SHP77 treated with DMSO at 0.1 percent for 48 hours (cell line): ENCODE measurements at regions not wholly inside any gene's neighbourhood (a gene's known extent, or its start where the extent isn't known, plus 50 kb on each side); places are given as distances from the start of the nearest gene placed in this dataset.

Source experiments
- DNase-seq: peaks from one replicate; lab custom pipeline; 2025; lab: John Stamatoyannopoulos, UW

DNA sequence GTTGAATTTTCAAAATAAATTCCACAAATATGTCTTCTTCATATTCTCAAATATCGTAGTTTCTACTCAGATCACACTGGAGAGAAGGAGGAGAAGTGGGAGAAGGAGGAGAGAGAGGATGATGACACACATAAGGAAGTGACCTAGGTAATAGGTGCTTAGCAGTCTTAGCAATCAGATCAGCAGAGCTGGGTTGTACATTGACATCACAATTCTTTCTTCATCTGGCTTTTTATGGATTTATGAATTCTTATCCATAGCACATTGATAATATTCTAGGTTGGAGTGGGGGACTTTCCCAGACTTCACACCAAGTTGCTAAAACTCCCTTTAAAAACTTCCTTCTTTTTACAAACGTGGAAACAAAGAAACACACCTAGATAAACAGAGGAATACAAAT, 86.9 kb downstream of the FGF9 start:
- no peak for DNase-seq

DNA sequence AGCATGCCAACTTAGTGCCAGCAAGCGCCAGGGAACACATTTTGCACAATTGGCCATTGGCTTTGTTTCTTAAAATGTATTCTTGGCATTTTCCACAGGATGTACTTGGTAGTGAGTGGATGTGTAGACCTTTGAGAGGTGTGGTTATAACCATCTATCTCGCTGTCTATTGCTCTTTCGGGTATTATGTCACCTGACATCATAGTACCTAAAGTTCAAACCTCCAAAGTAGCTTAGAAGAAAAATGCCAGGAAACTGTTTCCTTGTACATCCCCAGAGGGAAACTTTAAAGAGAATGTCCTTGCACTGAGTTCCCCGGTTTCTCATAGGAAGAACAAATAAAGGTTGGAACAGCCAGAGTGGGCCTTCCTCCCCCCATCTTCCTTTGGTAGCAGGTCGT, 87.6 kb downstream of the FGF9 start:
- no peak for DNase-seq

DNA sequence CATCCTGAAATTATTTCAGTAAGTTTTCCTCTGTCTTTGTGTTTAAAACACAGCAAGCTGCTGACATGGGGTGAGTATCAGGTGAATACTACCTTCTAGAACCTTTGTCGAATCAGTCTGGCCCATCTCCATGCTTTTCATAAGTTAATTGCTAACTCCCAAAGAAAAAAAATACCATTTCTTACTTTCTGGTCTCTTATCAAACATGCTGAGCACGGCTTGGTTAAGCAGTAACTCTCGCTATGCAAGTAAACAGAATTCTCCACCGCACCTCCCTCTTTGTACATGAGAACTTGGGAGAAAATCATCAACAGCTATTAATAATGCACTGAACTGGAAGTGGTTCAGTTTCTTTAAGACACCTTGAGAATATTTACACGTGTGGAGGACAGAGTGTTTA, 88.6 kb downstream of the FGF9 start:
- DNase-seq = no peak

DNA sequence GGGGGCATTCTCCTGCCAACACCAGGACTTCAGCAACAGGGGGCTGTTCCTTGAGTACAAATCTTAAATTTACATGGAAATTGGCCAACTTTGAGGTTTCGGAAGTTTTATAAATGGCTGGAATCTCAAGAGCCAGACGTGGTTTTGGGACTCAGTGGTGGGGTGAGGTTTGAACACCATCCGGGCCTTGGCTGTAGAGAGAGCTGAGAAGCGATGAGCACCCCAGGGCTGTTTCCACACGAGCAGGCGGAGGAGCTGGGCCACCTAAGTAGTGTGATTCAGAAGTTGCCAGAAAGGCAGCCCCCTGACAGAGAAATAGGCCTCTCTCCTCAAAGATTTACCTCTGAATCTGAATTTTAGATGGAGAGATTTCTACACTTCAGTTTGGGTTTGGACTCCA, 89.0 kb downstream of the FGF9 start:
- DNase-seq = no peak

DNA sequence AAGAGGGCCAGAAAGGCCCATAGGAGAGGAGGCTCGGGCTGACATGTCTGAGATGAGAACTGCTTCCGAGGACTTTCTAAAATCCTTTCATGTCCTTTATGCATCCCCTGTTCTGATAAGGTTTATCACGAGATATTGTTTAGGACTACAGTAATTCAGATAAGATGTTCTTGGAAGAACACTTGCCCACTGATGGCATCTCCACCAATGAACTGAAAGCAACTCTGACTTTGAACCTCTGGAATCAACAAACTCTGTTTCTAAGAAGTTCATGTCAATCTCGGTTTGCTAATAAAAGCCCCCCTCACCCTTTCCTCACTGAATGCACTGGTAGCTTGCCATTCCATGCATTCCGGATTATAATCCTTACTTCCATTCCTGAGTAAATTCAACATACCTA, 90.9 kb downstream of the FGF9 start:
- no peak for DNase-seq

DNA sequence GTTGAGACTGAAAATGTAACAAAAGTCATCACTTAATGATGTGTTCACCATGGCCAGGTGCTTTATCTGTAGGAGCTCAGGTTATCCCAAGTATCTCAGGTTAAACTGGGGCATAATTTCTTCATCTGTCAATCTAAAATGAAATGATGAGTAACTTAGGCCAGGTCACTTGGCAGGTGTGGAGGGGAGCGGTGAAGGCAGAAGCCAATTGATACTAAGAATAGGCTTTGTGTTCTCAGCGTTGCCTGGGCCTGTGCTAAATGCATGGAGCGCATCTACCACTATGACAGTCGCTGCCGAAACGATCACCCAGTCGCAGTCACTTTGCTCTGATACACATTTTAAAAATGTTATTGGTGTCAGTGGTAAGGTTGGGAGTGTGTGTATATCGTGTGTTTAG, 91.6 kb downstream of the FGF9 start:
- DNase-seq = no peak

DNA sequence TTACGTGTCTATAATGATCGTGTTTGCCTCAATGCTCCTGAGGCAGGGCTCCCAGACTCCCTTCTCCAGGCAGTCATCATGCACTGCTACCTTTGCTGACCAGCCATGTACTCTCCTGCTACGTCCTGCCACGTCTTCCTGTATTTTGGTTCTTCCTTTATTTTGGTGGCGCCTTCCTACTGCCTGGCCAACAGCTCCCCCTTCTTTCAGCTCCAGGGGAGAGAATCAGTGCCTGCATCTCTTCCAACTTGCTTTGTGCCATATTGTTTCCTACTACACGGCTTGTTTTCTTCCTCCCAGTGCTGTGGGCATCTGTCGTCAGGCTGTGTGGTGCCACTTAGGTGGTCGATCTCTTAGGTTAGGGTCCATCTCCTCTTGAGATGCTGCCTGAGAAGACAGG, 96.2 kb downstream of the FGF9 start:
- no peak for DNase-seq

DNA sequence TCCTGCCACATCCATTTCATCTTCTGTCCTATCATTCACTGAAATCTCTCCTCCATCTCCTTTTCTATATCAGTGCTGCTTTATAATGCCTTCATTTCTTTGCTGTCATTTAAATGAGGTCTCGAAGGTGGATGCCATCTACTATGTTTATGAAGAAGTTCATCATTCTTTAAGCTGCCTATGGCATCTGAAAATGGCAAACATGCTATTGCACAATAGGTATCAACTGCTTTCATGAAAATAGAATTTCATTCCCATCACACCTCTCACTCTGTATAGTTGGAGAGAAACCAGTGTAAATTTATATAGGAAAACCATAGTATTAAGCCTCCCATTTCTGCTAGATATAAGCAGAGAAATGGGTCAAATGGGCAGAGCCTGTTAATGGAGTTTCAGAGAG, 100.2 kb downstream of the FGF9 start:
- DNase-seq = no peak

DNA sequence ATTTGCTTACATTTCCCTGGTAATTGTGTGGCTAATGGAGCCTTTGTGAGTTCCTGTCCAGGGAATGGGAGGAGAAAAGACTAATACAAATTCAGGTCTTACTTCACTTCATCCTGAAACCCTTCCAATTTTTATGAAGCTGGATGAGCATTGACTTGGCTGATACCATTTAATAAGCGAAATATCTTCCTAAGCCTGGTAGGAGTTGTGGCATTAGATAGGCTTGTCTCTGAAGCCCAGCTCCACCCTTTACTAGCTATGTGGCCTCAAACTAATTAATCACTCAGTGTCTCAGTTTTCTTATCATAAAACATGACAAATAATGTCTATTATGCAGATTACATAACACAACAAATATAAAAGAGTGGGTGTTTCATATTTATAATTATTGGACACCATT, 106.3 kb downstream of the FGF9 start:
- DNase-seq = no peak

DNA sequence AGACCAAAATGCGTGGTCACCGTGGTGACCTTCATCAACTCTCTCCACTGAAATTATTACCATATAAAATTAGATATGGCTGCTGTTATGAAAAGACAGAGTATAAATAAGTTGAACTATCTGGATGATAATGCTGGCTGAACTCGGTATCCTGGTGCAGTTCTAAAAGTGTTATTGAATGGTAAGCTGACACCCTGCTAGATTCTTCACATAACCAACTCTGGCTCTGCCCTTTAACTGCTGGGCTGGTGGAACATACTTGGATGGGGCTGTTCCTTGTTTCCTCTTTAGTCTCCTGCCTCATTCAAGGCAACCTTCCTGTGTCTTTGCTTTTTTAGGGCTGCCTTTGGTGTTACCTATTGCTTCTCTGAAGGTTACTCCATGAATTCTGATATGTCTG, 106.9 kb downstream of the FGF9 start:
- no peak for DNase-seq

DNA sequence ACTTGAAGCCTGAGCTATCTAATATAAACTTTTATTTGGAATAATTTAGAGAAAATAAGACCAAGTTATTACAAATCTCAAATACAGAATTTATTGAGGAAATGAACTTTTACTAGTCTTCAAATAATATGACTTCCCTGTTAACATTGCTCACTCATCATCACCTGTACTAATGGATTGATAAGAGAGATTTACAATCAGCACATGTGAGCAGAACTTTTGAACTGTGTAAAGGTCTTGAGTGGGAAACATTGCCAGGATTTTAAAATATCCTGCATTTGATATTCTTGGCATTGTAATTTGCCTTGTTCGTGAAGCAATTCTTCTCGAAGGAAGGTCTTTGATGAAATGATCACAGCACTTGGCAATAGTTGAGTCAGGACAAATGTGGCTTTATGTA, 111.9 kb downstream of the FGF9 start:
- no peak for DNase-seq

DNA sequence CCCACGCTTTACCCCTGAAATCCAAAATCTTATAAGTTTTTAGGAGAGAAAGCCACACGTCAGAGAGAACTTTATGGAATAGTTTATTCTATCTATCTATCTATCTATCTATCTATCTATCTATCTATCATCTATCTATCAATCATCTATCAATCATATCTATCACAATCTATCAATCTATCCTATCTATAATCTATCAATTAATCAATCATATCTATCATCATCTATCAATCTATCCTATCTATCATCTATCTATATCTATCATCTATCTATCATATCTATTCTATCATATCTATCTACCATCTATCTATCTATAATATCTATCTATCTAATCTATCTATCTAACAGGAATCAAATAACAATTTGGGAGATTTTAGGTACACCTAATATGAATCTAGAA, 115.1 kb downstream of the FGF9 start:
- DNase-seq = no peak

DNA sequence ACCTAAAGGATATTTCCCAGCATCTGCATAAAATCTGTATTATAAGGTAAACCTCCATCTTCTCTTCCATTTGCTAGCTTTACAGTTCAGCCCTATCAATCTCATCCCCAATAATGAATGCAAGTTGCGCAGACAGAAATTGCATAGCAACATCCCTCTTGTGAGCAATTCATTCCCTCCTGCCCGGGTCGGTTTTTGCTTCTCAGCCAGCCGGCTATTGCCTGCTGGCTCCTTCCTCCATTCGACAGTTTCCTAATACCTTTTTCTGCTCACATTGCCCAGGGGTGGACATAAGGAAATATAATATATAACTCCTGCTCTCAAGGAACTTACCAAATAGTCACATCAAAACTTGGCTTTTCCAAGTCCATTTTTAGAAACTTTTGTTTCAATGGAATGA, 125.2 kb downstream of the FGF9 start:
- DNase-seq = no peak

DNA sequence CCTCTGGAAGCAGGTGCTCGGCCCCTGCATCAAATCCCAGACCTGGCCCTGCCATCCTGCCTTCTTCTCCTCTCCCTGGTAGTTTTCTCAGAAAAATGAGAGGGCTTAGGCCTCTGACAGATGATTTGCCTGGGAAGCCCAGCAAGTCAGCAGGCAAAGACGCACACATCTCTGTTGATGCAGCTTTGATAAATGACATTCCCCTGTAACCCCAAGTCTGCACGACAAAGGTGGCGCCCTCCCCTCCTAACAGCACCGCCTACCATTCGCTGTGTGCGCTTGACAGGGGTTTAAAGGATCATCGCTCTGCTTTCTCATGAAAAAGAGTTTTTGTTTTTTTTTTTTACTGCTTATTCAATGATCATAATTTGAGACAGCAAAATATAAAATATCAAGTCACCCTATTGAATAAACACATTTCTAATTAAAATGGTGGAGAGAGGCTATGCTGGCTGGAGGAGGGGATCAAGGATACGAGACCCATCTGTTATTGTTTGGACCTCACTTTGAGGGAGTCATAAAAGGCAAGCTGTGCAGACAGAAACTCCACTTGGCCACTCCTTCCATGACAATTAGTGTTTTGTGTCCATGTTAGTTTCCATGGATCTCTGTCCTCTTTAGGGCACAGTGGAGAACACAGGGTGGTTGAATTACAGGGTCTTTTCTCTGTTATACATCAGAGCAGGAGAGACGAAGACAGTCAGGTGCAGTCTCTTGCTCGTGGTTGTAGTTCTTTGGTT, 126.1 kb downstream of the FGF9 start:
- no peak for DNase-seq

DNA sequence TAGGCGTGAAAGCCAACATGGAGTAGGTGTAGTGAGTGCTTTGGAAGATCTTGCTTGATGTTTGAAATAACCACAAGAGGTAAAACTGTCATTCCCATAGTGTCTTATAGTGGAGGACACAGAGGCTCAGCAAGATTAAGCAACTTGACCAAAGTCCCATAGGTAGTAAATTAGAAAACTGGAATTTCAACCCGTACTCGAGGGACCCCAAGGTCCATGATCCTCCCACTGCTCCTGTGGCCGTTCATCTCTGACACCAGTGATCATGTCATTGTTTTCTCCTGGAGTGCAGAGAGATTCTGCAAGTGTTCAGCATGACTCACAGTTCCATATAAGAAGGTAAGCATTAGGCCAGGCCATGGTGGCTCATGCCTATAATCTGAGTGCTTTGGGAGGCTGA, 126.9 kb downstream of the FGF9 start:
- no peak for DNase-seq

DNA sequence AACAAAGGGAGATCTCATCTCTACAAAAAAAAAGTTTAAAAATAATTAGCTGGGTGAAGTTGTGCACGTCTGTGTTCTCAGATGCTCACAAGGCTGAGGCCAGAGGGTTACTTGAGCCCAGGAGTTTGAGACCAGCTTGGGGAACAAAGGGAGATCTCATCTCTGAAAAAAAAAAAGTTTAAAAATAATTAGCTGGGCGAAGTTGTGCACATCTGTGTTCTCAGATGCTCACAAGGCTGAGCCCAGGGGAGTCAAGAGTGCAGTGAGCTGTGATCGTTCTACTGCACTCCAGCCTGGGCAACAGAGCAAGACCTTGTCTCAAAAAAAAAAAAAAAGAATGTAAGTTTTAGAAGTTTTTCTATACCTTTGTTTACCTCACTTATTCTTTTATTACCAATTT, 127.3 kb downstream of the FGF9 start:
- DNase-seq = no peak

DNA sequence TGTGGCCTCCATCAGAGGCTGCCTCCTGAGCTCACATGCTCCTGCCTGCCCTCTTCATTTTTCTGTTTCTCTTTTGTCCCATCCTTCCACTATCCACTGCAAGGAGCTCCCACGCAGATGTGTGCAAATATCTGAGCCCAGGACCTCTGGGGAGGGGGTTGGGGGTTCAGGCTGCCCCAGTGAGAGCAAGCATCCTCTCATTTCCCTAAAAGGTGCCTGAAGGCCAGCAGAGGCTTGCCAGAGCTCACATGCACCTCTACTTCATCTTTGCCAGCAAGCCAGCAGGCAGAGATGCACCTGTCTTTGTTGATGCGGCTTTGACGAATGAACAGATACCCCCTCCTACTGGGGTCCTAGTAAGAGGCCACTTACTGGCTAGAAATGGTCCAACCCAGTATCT, 128.8 kb downstream of the FGF9 start:
- DNase-seq = no peak

DNA sequence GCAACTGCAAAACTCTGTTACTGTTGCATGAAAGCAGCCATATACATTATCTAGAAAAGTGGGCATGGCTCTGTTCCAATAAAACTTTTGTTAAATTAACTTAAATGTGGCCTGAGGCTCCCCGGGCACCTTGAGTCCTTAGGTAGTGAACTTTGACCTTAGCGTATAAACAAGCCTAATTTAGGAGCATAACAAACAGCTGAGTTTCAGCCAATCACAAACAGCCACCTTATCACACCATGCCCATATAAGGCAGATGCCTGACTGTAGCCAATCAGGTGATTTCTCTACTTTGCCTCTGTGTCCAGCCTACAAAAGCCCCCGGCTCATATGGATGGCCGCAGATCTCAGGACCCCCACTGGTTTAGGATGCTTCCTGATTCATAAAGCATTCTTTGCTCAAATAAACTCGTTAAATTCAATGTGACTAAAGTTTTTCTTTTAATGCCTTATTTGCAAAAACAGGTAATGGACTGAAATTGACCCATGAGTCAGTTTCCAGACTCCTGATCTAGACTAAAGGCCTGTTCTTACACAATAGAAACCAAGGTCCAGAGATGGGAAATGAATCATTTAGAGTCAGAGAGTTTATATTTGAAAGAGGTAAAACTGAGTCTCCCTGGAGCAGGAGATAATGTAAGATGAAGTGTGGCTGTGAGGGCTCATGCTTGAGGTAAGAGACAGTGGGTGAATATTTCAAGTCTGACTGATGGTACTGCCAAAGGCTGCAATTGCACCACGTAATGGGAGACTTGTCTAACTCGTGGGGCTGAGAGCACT, 130.2 kb downstream of the FGF9 start:
- DNase-seq = no peak

DNA sequence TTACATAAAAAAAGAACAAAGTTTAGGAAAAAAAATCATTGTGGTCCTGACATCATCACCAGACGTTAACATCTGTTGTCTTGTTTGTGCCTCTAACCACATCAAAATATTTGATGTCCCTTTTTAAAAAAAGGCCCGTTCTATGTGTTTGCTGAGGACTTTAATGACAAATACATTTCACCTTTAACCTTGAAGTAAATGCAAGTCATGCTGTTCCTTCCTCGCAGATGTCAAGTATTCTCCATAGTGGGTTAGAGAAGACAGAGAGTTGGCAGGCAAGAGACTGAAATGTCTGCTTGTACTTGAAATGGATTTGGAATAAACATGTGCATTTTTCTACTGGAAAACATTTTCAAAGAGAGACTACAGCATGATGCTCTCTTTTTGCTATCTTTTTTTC, 134.9 kb downstream of the FGF9 start:
- DNase-seq = no peak

DNA sequence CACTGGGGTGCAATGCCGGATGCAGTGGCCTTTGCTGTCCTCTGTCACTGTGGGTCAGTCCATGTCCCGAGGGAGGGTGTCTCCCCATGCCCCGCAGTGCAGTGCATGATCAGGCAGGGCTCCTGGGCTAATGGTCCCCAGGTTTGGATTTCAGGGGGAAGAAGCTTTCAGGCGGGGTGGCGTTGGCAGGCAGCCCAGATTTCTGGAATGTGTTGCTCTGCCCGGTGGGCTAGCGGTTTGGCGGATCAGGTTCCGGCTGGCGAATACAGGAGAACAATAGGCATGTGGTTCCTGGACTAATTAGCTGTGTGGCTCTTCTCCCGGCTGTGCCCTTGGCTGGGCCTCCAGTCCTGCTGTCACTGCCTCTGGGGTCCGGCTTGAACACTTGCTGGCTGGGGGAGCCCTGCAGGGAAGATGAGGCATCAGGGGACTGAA, 141.3 kb downstream of the FGF9 start:
- no peak for DNase-seq

DNA sequence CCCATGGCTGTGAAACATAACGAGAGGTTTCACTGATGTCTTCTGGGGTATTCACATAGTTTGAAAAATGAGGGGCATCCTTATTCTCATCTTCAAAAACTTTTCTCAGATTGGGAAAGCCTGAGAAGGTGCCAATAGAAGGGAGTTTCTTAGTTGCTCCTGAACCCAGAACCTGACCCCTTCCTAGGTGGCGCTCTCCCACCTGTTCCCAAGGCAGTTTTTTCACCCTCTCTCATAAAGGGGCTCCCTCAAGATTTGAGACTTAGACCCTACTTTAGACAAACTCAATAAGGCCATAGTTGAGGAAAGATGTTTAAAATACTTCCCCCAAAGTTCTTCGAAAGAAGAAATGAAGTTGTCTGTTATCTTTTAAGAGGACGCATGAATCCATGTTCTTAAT, 142.2 kb downstream of the FGF9 start:
- no peak for DNase-seq

DNA sequence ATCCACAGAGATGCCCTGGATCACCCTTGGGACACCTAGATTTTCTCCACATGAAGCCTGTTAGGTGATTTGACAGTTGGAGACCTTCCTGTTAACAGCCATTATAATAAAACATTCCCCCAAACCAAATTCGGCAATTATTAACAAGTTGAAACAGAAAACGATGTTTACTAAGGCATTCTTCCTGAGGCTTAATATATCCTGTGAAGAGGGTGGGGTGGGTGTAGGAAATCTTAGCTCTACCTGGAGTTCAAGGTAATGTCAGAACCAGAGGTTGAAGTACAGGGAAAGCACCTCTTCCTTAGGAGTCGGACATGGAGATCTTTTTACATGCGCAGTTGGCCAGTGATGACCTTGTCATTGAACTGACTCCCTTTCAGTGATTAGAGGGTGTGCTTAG, 143.0 kb downstream of the FGF9 start:
- DNase-seq = no peak

DNA sequence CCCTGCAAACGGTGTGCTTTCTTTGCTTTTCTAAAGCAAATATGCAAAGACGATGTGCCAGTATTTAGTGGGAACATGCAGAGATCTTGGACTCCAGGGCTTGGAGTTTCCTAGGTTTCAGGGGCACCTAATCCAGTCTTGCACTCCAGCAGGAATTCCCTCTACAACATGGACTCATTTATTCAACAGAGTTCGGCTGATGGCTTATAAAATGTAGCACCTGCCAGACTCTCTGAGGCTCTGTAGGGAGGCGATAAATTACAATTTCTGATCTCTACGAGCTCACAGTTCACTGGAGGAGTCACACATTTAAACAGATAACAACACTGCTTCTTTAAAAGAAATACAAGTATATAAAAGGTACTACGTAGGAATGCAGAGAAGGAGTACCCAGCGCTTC, 143.7 kb downstream of the FGF9 start:
- DNase-seq = no peak

DNA sequence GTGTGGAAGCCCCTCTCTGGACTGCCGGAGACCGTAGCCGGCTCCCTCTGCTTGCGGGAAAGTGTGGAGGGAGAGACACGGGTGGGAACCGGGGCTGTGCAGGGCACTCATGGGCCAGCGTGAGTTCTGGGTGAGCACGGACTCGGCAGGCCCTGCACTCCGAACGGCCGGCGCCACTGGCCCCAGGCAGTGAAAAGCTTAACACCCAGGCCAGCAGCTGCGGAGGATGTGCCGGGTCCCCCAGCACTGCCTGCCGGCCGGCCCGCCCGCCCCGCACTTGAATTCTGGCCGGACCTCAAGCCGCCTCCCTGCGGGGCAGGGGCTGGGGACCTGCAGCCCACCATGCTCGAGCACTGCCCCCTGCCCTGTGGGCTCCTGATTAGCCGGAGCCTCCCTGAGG, 147.0 kb downstream of the FGF9 start:
- DNase-seq = no peak
